ENCODE measurements at regions not wholly inside any gene's neighbourhood (a gene's known extent, or its start where the extent isn't known, plus 50 kb on each side); places are given as distances from the start of the nearest gene placed in this dataset.

DNA sequence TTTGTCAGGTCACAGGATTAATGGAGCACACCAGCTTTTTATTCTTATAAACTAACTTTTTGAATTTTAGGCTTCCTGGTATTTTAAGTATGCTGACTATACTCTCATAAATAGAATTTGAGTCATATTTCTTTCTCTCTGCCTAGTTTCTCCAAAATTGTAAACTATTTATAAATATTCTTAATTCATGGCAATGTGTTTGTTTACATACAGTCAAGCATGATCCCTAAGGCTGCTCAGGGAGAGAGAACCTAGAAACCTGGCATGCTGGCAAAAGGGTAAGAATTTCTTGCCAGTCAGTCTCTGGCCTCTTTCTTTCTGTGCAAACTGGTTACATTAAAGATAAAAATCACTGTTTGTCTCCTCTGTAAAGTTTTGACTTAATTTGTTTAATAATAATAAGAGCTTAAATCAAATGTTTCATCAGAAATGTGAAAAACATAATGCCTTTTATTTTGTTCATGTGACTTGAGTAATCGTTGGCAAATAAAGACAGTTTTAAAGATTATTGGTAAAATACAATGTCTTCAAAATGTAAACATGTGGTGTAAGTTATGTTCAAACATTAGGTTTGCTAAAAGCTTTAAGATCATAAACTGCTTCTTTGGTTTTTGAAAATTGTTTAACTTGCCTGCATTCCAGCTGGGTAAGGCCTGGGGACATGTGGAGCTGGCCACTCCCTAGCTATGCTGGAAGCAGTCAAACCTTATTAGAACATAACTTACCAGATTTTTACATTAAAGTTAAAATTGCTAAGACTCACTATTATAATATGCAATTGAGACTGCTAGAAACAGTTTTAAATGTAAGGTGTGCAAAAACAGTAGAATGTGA lies 1401.7 kb downstream of the NCAM2 start:
- no peak for DNase-seq (ENCODE audit: low spot score)

DNA sequence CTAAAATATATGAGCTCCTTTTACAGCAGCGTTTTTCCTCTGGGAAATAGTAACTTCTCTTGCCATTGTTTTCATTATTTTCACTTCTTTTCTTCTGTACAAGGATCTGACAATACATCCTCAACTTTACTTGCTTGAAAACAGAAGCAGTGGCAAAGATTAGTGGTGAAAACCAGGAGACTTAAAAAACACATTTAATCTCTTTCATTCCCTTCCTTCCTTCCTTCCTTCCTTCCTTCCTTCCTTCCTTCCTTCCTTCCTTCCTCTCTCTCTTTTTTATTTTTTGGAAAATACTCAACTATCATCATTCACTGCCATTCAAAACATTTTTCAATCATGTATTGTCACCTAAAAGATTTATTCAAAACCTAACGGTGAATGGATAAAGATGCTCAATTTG lies 1411.4 kb downstream of the NCAM2 start:
- no peak for DNase-seq (ENCODE audit: low spot score)

DNA sequence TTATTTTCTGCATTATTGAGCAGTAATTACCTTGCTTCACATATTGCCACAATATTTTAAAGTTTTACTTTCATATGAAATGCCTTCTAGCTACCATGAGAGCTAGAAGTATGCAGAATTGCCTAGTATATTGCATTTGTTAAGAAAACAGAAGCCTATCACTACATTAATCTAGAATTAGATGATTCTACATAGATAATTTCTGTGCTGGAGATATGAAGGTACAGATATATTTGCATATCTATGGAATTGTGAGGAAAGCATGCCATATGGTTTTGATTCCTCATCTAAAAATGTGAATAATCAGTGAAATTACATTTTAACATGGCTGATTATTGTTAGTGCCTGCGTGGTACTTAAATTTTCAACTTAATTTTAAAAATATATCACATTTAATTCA lies 1418.3 kb downstream of the NCAM2 start:
- DNase-seq (ENCODE audit: low spot score): no peak

DNA sequence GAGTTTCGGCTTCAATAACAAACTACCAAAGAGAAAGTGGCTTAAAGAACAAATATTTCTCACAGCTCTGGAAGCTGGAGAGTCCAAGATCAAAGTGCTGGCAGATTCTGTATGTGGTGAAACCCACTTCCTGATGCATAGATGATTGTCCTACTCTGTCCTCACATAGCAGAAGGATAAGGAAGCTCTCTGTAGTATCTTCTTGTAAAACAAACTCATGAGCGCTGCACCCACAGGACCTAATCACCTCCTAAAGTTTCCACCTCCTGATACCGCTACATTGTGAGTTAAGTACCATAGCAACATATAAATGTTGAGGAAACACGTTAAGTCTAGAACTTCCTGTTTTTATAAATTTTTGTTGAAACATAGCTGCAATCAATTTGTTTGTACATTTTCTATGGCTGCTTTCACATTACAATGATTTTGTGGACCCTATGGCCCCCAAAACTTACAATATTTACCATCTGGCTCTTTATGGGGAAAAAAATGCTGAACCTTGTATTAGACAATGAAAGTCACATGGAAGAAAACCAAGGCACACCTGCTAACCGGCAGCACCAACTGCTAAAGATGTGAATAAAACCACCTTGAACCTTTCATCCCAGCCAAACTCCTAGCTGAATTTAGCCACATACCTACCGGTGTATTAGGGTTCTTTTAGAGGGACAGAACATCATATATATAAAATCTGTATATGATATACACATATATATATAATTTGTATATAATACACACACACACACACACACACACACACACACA lies 1423.4 kb downstream of the NCAM2 start:
- DNase-seq (ENCODE audit: low spot score): no peak

DNA sequence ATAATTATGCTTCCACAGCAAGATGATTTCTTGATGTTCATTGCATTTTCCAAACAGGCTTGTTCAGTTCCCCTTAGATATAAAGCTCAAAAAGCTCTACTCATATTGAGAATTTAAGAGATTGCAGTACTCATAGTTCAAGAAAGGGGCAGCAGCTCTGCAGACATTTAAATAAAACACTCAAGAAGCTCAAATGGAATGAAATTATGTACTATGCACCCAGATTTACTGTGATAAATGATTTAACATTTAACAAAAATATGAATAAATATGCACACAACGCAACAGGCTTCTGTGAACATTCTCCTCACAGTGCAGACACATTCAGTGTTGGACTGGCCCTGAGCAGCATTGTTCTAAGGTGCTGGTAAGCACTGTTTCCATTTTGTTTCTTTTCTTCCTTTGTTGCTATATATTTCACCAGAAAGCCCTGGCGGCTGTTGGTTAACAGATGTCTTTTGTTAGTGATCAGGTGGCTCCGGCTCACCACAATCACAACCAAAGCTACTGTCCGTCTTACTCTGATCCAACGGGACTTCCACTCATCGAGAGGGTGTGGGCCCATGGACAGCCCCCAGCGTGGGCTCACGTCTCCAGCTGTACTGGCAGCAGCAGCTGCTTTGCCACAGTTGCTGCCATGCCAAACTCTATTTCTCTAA lies 1440.3 kb downstream of the NCAM2 start:
- DNase-seq (ENCODE audit: low spot score): no peak

DNA sequence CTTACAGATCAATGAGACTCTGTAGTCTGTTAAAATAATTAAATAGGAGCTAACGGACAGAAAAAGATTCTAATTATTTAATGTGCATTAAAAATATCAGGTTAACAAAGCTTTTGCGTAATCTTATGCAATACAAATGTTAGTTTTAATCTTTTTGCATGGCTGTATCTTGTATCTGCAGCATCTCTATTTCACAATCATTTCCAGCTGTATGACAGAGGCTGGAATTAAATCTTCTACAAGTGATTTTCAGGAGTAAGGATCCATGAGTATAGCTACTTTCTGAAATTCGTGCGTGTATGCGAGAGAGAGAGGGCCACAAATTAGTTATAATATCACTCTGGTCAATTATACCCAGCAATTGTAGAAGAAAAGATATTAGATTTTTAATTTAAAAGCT lies 1446.8 kb downstream of the NCAM2 start:
- no peak for DNase-seq (ENCODE audit: low spot score)

DNA sequence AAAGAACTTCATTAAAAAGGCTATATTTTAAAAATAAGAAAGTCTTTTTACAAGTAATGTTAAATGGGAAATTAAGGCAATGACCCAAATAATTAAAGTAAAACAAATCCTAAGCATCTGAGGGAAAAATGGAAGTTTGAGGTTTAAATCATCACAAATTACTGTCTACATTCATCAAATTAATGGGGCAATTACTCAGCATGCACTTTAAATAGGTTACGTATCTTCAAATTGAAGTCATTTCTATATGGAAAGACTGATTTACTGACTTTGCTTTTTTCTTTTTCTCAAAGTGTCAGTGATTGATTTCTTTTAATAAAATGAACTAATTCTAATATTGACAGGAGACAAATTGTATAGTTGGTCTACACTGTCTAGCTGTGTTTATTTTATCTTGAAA lies 1452.3 kb downstream of the NCAM2 start:
- DNase-seq (ENCODE audit: low spot score): no peak

DNA sequence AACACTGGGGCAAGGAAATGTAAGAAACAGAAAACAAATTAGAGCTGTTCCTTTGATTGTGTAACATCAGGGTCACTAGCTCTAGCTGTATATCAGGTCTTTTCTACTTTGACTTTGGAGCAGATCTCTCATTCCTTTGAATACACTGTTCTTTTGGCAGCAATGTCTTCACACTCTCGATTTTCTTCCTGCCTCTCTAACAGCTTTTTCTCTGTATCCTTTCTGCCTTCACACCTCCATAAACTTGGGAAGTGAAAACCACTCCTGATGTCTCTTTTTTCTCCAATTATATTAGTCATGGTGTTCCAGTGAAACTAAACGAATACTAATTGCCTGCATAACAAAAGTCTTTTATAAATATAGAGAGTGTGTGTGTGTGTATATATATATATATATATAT lies 1458.0 kb downstream of the NCAM2 start:
- no peak for DNase-seq (ENCODE audit: low spot score)

DNA sequence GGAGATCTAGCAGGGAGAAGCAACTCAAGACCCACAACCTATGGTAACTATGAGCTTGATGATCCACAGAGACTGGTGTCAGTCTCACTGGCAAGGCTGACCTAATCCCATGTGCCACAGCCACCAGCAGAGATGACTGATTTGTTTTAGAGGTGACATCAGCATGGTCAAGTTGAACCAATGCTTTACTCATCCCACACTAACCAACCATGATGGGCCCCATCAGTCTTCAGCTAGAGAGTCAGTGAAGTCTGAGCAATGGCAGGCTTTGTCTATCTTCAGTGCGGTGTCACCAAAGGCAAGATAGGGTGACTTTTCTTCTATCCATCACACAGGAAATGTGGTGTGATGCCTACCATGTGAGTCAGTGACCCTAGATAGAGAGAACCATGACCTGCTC lies 1470.7 kb downstream of the NCAM2 start:
- DNase-seq (ENCODE audit: low spot score): no peak

DNA sequence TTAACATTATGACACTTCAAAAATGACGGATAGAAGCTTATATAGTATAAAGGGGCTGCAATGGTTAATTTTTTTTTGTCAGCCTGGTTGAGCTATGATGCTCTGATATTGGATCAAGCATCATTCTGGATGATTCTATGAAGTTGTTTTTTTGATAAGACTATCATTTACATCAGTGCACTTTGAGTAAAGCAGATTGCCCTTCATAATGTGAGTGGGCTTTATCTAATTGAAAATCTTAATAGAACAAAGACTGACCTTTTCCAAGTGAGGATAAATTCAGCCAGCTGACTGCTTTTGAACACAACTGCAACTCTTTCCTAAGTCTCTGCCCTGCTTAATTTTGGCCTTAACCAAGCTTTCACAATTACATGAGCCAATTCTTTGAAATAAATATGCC lies 1476.2 kb downstream of the NCAM2 start:
- DNase-seq (ENCODE audit: low spot score): no peak

DNA sequence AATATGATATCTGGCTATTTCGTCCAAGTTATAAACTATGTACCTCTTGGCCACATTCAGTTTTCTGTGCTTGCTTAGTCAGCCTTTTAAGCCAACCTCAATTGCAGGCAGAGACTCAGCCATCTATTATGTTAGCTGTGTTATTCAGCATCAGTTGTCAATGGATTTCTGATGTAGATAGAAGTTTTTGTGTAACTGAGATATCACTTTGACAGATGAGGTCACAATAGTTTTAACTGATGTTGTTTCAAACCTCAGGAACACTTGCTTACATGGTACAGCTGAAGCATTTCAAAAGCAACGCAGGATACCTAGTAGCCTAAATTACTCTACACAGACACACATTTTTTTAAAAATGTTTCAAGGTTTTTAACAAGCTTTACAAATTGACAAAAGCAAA lies 1478.0 kb downstream of the NCAM2 start:
- DNase-seq (ENCODE audit: low spot score): no peak

DNA sequence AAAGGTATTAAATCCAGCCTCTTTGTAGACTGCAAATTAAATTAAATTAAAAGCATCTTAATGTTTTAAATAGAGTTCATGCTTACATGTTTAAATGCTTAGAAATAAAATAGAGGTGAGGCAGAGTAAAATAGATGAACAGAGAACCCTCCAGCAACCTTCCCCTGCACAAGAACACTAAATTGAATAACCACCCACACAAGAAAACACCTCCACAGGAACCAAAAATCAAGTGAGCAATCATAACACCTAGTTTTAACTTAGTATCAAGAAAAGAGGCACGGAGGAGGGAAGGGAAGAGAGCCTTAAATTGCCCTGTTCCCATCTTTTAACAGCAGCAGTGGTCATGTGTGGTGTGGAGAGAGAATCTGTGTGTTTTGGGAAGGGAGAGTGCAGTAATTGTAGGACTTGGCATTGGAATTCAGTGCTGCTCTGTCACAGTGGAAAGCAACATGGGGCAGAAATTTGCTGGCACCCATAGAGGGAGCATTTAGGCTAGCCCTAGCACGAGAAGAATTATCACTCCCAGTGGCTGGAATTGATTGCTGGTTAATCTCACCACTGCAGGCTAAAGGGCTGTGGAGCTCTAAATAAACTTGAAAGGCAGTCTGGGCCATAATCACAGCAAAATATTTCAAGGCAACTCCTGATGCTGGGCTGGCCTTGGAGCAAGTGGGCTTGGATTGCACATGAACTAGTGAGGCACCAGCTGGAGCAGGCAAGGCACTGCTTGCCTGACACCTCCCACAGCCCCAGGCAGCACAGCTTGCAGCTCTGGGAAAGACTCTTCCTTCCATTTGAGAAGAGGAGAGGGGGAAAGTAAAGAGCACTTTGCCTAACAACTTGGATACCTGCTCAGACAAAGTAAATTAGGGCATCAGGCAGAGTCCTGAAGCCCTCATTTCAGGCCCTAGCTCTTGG lies 1478.8 kb downstream of the NCAM2 start:
- DNase-seq (ENCODE audit: low spot score): no peak

DNA sequence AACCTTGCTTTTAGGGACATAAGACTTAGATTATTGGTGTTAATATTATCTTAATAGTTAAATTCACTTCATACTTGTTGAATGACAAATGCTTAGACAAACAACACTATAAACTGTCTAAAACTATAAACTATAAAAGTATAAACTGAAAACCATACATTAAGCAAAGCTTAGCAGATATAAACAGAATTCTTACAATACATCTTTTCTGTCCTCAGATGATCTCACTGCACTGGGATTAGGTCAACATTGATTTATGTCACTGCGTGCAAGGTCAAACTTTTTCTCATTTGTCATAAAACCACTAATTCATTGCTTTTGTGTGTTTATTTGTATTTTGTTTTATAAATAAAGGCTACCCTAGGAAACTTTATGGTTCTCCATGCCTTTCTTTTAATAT lies 1491.8 kb downstream of the NCAM2 start:
- no peak for DNase-seq (ENCODE audit: low spot score)

DNA sequence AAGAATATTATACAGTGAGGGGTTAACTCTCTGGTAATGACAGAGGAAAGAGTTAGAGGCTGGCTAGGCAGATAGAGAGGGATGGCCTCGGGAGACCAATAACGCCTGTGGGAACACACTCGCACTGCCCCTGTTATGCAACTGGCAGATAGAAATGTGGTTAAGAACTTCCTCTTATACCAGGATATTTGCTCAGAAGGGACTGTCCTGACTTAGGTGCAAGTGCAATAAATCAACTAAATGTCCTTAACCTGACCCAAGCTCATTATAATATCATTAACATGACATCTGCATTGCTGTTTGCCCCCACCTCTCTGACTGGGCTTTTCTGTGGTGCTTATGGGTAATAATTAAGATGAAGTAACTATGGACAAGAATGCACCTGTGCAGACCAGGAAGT lies 1518.0 kb downstream of the NCAM2 start:
- no peak for DNase-seq (ENCODE audit: low spot score)

DNA sequence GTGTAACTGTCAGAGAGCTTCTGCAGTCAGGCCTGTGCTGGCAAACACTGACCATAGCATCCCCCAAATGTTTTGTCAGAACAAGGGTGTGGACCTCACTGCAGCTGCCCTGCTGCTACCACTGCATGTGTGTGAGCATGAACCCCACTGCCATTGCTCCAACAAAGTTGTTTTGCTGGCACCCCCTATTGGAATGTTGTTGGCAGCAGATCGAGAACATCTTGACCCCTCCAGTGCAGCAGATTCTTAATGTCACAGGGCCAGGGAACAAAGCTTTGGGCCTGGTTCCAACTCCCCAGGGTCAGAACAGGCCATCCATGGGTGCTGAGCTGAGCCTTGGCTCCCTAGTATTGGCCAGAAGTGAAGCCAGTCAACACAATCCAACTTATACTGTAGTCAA lies 1537.4 kb downstream of the NCAM2 start:
- no peak for DNase-seq (ENCODE audit: low spot score)

DNA sequence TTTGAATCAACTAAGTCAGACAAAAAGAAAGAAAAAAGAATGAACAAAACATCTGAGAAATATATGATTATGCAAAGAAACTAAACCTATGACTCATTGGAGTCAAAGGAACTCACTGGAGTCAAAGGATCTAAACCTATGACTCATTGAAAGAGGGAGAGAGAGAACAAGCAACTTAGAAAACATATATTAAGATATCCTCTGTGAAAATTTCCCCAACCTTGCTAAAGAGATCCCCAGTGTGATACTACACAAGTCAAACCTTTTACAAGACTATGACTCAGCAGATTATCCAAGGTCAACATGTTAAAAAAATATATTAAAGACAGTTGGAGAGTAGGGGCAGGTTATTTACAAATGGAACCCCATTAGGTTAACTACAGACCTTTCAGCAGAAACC lies 1538.3 kb downstream of the NCAM2 start:
- no peak for DNase-seq (ENCODE audit: low spot score)

DNA sequence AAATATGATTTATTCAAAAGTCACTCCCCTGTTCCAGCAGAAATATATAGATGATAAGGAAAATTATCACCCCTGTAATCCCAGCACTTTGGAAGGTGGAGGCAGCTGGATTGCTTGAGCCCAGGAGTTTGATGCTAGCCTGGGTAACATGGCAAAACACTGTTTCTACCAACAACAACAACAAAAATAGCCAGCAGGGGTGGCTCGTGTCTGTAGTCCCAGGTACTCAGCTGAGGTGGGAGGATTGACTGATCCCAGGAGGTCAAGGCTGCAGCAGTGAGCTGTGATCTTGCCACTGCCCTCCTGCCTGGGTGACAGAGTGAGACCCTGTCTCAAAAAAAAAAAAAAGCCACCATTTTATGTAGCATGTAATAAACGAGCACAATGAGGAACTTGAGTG lies 1546.5 kb downstream of the NCAM2 start:
- DNase-seq (ENCODE audit: low spot score): no peak

DNA sequence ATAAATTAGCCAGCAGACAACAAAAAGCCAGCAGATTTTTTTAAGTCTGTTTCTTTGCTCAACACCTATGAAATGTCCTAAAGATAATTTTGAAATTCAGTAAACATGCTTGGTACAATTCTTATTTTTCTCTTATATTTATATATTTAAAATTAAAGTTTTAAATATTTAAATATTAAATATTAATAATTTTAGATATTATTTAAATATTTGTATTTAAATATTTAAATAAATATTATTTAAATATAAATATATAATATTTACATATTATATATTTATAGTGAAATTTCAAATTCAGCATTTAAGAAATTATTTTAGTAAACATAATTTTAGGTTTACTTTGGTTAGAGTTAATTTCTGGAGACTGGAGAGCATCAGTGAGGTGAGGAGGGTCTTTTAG lies 1554.2 kb downstream of the NCAM2 start:
- no peak for DNase-seq (ENCODE audit: low spot score)

DNA sequence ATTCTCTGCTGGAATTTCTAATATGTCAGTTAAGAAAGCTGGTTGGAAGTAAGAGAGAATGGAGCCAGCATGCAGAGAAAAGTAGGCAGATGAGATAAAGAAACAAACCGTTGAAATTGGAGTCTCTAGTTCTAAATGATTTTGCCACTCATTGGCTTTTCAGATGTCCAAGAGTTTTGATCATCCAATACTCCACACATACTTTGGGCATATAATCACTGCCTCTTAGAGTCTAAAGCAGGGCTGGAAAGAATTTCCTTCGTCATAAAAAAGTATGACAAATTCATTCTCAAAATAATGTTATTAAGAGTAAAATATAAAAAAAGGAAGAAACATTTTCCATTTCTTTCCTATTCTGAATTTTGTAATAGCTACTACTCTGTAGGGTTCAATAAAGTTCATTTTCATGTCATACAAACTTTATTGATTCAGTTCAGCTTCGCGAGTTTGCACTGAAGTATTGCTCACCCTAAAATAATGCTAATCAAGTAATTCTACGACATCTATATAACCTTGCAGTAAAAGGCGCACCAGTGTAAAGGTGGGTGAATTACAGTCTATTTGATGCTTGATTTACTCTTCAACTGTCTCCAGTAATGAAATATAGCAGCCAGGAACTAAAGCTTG lies 1556.6 kb downstream of the NCAM2 start:
- DNase-seq (ENCODE audit: low spot score): no peak

DNA sequence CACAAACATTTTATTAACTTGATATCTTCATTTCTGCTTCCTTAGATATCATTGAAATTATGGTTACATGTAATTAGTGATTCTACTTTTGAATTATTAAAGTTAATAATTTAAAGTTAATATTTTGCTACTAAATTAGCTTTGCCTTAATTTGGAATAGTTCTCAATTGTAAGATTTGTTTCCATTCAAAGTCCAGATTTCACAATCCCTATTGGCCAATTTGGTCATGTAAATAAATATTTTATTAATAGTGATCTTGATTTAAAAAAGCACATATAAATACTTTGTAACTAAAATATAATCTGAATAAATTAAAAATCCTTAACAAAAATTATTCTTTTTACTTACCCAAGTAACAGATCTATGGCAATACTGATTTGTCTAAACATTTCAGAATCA lies 1558.6 kb downstream of the NCAM2 start:
- no peak for DNase-seq (ENCODE audit: low spot score)

DNA sequence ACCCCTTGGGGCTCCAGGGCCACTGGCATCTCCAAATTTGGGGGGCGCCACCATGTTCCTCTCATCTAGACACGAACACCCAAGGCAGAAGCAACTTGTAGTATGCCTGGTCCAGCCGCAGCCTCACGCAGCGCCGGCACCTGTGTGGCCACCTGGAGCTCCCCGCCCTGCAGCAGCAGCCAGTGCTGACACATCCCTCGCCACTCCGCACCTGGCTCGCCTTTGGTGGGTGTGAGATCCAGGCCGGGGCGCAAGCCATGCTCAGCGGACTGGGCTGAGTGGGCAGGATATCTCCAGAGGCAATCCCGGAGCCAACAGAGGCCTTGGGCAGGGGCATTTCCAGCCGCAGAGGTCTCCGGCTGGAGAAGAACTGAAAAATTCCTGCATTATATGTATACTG lies 1563.7 kb downstream of the NCAM2 start:
- DNase-seq (ENCODE audit: low spot score): no peak

DNA sequence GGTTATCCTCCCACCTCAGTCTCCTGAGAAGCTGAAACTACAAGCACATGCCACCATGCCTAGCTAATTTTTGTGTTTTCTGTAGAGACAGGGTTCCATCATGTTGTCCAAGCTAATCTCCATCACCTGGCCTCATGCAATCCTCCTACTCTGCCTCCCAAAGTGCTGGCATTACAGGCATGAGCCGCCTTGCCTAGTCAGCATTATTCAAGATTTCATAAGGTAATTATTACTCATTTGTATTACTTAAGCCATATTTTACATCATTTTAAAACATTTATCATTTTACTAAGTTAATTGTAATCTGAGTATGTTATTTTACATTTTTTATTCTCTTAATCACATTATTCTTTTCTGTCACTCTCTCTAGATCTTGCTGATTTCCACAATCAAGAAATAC lies 1575.6 kb downstream of the NCAM2 start:
- no peak for DNase-seq (ENCODE audit: low spot score)

All from AG08395 (cell line).